SHP77 (cell line): ENCODE measurements at regions not wholly inside any gene's neighbourhood (a gene's known extent, or its start where the extent isn't known, plus 50 kb on each side); places are given as distances from the start of the nearest gene placed in this dataset.

Experiments
- DNase-seq, 2 experiments: peaks; one replicate each; lab custom pipeline; 2025; lab: John Stamatoyannopoulos, UW

DNA sequence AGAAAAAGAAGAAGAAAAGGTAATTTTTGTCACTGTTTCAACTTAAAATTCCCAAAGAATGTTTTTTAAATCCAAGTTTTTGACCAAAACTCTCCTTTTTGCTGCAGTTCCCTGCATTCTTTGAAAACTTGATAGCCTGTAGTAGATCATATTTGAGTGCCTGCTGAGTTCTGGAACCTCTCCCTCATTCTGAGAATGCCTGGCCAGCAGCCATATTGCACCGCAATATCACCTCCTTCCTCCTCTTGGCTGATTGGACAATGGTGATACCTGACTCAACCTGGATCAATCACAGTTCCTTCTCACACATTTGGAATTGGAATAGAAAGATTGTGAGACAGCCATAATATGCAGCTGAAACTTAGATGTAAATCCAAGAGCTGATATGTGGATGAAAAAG, 97.6 kb upstream of the GAP43 start:
- DNase-seq = no peak

GRCh38 chr3:115533218-115533617, 90.1 kb upstream of the GAP43 start:
- DNase-seq = no peak

GRCh38 chr3:115536171-115536570, 87.1 kb upstream of the GAP43 start:
- DNase-seq = no peak

DNA sequence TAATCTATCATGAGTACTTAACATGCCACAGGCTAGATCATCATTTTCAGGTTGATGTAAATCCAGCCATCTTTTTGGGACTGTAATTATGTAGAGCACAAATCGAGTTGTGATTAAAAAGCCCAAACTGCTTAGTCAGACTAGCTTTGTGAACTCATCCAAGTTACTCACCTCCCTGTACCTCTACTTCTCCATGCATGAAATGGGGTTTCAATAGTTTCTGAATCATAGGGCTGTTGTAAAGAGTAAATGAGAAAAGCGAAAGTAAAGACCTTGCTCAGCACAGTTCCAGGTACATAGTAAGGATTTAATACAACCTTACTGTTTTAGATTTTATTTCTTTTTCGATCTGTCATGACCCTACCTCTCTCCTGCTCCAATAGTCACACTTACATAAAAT, 85.6 kb upstream of the GAP43 start:
- no peak for DNase-seq

DNA sequence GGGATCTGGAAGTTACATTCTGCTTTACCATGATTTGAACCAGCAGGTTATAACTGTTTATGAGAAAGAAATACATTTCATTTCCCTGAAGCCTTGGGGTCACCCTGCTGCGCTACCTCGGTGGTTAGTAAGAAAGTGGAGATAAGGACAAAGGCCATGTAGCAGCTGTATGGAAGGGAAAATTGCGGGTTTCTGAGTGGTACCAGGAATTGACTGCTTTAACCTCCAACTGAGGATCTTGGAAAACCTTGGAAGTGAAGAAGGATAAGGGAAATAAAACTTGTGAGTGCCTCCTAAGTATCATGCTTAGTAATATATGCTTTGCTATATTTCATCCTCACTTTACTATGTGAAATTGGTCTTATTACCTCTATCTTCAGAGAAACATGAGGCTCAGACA, 76.1 kb upstream of the GAP43 start:
- no peak for DNase-seq

DNA sequence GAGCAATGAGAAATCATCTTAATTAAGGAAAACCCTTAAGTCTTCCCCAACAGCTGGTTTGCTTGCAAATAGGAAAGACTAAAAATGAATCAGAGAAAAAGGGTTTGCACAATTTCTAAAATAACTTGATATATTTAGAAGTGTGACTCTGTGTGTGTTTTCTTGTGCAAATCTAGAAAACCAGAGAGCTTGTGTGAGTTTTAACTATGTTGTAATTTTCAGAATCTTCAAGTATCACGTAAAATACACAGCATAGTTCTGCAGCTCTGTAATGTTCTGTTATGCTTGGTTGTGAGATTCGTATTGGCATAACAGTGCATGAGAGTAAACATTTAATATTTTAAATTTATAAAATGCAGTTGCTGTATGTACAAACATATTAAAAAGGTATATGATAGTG, 74.7 kb upstream of the GAP43 start:
- no peak for DNase-seq

DNA sequence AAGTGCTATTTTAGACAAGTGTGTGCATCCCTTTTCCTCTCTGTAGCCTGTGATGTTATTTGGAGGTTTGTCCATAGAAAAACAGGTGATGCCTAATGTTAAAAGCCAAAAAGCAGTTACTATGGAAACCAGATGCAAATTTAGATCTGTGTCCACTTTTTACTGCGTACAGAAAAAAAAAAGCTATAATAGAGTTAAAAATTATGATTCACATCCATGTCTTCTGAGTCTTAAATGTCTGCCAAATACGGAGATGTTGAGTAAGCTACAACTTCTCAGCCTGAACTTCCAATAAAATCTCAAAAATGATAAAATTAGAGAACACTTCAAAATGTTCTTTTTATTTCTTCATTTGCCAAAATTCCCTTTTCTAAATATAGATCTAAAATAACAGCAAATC, 74.2 kb upstream of the GAP43 start:
- DNase-seq = no peak

- no peak for DNase-seq
Observed at GRCh38 chr3:115550285-115550761, 73.0 kb upstream of the GAP43 start.

DNA sequence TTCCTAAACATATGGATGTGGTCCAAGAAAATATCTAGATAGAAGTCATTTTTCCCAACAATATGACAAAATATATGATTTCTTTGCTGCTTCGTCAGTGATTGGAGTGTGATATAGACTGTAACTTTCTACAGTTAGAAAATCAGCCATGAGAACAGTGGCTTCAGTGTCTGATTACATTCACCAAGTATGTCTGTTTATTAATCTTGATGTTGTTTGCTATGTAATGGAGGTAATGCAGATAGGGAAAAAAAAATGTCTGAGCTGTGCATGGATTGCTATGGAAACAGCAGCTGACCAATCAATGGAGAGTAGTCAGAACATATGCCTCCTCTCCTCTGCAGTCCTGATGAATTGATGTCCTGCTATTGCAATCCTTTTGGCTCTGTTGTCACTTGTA, 72.3 kb upstream of the GAP43 start:
- no peak for DNase-seq

DNA sequence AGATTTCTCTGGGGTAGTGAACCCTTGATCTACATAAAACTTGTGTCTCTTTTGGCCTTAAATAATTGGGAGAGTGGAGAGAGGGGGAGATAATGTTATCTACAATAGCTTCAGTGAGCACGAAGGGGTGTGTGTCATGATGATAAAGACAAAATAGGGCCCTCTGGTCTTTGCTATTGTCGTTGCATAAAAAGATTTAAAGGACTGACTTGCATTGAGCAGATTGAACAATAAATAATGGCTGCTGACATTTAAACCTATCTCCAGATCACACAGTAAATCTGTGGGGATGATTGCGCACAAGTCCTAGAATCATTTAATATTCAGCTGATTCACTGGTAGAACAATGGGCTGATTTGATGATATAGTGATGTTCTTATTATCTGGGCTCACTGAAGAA, 71.3 kb upstream of the GAP43 start:
- DNase-seq = no peak

GRCh38 chr3:115553796-115554486, 69.4 kb upstream of the GAP43 start:
- no peak for DNase-seq

DNA sequence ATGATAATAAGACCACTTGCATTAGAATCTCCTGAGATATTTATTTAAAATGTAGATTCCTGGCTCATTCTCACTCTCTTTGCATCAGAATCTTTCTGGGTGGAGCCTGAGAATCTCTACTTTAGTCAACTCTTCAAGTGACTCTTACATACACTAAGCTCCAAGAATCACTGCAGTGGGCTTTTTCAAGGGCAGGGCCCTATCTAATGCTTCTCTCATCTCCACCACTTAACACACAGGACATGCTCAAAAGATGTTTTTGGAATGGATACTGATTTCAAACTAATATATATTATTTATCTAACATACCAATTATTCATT, 68.9 kb upstream of the GAP43 start:
- no peak for DNase-seq

DNA sequence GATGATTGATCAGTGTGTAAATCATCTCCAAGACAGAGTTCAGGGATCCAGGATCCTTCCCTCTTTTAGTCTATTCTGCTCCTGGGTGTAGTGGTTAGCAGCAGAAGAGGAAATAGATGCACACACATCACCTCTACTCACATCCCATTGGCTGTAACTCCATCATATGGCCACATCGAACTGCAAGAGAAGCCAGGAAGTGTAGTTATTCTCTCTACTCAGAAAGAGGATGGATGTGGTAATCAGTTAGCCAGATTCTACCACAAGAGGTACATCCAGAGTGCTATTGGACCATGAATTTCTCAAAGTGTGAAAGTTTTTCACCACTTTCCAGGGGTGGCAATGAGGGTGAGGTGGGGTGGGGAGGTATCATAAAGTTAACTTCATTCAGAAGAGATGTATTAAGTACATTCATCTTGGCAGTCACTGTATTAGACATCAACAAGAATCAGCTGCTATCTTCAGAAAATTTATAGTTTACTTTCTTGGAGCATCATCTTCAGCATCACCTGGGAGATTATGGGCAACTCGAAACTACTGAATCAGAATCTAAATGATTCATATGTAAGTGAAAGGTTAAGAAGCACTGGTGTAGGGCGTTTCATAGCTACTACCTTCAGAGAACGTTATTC, 60.6 kb upstream of the GAP43 start:
- DNase-seq = no peak

DNA sequence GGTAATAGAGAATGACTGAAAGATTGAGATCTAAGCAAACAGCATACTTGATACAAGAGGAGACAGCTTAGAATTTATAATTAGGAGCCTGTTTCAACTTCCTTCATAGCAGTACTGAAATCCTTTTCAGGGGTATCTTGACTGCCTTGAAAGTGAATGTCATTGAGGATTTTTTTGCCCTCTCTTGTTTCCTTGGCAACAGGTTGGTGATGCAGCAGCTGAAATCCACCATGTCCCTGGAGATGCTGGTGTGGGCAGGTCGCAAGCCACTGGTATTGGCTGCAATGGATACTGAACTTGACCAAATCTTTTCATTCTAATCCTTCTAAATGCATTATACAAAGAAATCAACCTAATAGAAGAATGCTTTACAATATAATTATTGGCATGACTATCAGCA, 59.3 kb upstream of the GAP43 start:
- no peak for DNase-seq

DNA sequence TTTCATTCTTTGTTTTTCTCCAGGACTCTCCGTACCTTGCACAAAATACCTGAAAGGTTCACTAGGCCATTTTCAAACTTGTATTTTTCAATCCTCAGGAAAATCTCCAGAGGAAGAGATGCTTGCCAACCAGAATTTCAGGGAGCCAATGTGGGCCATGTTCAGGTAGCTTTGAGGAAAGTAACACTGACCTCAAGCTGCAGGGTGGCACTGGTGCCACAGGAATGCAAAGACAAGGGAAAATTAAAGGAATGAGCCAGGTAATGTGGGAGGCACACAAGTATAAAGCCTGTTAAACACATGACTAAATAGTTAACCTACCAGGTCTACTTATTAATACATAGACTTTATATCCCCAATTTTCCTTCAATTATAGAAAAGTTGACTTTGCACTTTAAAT, 51.9 kb upstream of the GAP43 start:
- no peak for DNase-seq
